ENCODE measurements at regions not wholly inside any gene's neighbourhood (a gene's known extent, or its start where the extent isn't known, plus 50 kb on each side); places are given as distances from the start of the nearest gene placed in this dataset.
"Not testable (repeated sequence)": the region's sequence is repeated elsewhere in the genome, so short reads cannot be mapped to it uniquely, and the experiment has no call there.

GRCh38 chr6:67811239-67812037, 823.6 kb upstream of the ADGRB3 start (continued):
- no peak for TF ChIP-seq POLR2AphosphoS2 (IDR thresholded peaks at IDR 0.05; ENCODE audit: low read depth, low read length)
- no peak for TF ChIP-seq RELA (IDR thresholded peaks at IDR 0.05; ENCODE audit: borderline replicate concordance, partially characterized antibody)
- TF ChIP-seq ESRRA (IDR thresholded peaks at IDR 0.05; ENCODE audit: low read length) = no peak
- no peak for TF ChIP-seq POLR2A (IDR thresholded peaks at IDR 0.05; ENCODE audit: low read depth, low read length)
- TF ChIP-seq ZNF24 (IDR thresholded peaks at IDR 0.05) = no peak
- TF ChIP-seq POU2F2 (IDR thresholded peaks at IDR 0.05; ENCODE audit: borderline replicate concordance, low read depth, low read length) = no peak

DNA sequence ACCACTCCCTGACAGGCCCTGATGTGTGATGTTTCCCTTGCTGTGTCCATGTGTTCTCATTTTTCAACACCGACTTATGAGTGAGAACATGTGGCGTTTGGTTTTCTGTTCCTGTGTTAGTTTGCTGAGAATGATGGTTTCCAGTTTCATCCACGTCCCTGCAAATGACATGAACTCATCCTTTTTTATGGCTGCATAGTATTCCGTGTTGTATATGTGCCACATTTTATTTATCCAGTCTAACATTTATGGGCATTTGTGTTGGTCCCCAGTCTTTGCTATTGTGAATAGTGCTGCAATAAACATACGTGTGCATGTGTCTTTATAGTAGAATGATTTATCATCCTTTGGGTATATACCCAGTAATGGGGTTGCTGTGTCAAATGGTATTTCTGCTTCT, 830.3 kb upstream of the ADGRB3 start:
- H3K4me3 ChIP-seq; H3K9ac ChIP-seq (ENCODE audit: control insufficient read depth, insufficient read depth, low read length); POLR2A ChIA-PET; CTCF ChIA-PET; H2AFZ ChIP-seq (ENCODE audit: control insufficient read depth, low read depth, low read length); SMC1A ChIA-PET (ENCODE audit: uncharacterized antibody, unreplicated experiment); intact Hi-C loops (cut with micrococcal nuclease; ENCODE audit: unreplicated experiment); H3K27me3 ChIP-seq (replicated peaks in 1 of 2; ENCODE audit: control insufficient read depth in 2 of 2, insufficient read depth in 2 of 2, low read length in 1 of 2); H3K27ac ChIP-seq (ENCODE audit: control insufficient read depth, insufficient read depth); RAD21 ChIA-PET (ENCODE audit: unreplicated experiment); BruUV-seq (replicated peaks); DNase-seq (ENCODE audit: low read depth, low spot score); FAIRE-seq; H3K79me2 ChIP-seq (ENCODE audit: control insufficient read depth, insufficient read depth, low read length); in situ Hi-C loops (cut with MboI); H4K20me1 ChIP-seq (ENCODE audit: control insufficient read depth, insufficient read depth); H3K4me1 ChIP-seq (ENCODE audit: control insufficient read depth, insufficient read depth, low read length); ATAC-seq; H3K36me3 ChIP-seq (ENCODE audit: control insufficient read depth in 2 of 2, insufficient read depth in 2 of 2, low read length in 1 of 2); H3K9me3 ChIP-seq (replicated peaks; ENCODE audit: control insufficient read depth, insufficient read depth, low read length); H3K4me2 ChIP-seq (ENCODE audit: control insufficient read depth, insufficient read depth): not testable (repeated sequence)
- WGBS (ENCODE audit: insufficient coverage, insufficient replicate concordance, low lambda C conversion rate, missing lambda C conversion rate) = 51% methylated on average over 5 of the region's 5 CpGs

DNA sequence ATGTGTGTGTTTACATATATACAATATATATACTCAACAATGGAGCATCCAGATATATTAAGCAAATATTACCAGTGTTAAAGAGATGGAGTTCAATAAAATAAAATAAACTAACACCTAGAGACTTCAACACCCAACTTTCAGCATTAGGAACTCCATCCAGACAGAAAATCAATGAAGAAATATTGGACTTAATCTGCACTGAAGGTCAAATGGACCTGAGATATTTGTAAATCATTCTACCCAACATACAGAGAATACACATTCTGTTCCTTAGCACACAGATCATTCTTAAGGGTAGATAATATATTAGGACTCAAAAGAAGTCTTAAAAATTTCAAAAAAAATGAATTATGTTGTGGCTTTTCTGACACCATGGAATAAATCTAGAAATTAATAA, 832.3 kb upstream of the ADGRB3 start:
- Histone ChIP-seq H3K4me2 (ENCODE audit: control insufficient read depth, insufficient read depth) (no peak overlapping the region), H3K27me3 (replicated peaks in 1 of 2; ENCODE audit: control insufficient read depth in 2 of 2, insufficient read depth in 2 of 2, low read length in 1 of 2) (no peaks in the 10 kb centered on the region), H4K20me1 (ENCODE audit: control insufficient read depth, insufficient read depth) (no peaks in the 10 kb centered on the region), H3K9me3 (replicated peaks; ENCODE audit: control insufficient read depth, insufficient read depth, low read length) (no peaks in the 10 kb centered on the region), H3K9ac (ENCODE audit: control insufficient read depth, insufficient read depth, low read length) (no peak overlapping the region), H3K4me1 (ENCODE audit: control insufficient read depth, insufficient read depth, low read length) (no peaks in the 10 kb centered on the region), H2AFZ (ENCODE audit: control insufficient read depth, low read depth, low read length) (no peak overlapping the region), H3K36me3 (ENCODE audit: control insufficient read depth in 2 of 2, insufficient read depth in 2 of 2, low read length in 1 of 2) (no peaks in the 10 kb centered on the region), H3K4me3 (no peak overlapping the region), H3K79me2 (ENCODE audit: control insufficient read depth, insufficient read depth, low read length) (no peaks in the 10 kb centered on the region), H3K27ac (ENCODE audit: control insufficient read depth, insufficient read depth) (no peak overlapping the region)
- BruUV-seq (replicated peaks) = no TSS peak
- RAD21 ChIA-PET (ENCODE audit: unreplicated experiment) = no interaction called here
- no peak for DNase-seq (ENCODE audit: low read depth, low spot score)
- intact Hi-C loops (cut with micrococcal nuclease; ENCODE audit: unreplicated experiment) = no loop called here
- CTCF ChIA-PET = no interaction called here
- FAIRE-seq = no peak
- in situ Hi-C loops (cut with MboI) = no loop called here
- POLR2A ChIA-PET = no interaction called here
- no peak for ATAC-seq
- SMC1A ChIA-PET (ENCODE audit: uncharacterized antibody, unreplicated experiment) = no interaction called here
- TF ChIP-seq EGR1 (IDR thresholded peaks at IDR 0.05; ENCODE audit: borderline replicate concordance in 1 of 2, low read depth in 2 of 2, low read length in 2 of 2) = no peak
- TF ChIP-seq GATAD2B (conservative IDR thresholded peaks at IDR 0.05; ENCODE audit: low read depth) = no peak
- TF ChIP-seq PKNOX1 (IDR thresholded peaks at IDR 0.05) = no peak
- TF ChIP-seq EZH2 (IDR thresholded peaks at IDR 0.05; ENCODE audit: borderline replicate concordance, control insufficient read depth, low read depth, low read length) = no peak
- no peak for TF ChIP-seq ZZZ3 (IDR thresholded peaks at IDR 0.05; ENCODE audit: control insufficient read depth, insufficient read length, low read depth)
- TF ChIP-seq, protein P1, sequence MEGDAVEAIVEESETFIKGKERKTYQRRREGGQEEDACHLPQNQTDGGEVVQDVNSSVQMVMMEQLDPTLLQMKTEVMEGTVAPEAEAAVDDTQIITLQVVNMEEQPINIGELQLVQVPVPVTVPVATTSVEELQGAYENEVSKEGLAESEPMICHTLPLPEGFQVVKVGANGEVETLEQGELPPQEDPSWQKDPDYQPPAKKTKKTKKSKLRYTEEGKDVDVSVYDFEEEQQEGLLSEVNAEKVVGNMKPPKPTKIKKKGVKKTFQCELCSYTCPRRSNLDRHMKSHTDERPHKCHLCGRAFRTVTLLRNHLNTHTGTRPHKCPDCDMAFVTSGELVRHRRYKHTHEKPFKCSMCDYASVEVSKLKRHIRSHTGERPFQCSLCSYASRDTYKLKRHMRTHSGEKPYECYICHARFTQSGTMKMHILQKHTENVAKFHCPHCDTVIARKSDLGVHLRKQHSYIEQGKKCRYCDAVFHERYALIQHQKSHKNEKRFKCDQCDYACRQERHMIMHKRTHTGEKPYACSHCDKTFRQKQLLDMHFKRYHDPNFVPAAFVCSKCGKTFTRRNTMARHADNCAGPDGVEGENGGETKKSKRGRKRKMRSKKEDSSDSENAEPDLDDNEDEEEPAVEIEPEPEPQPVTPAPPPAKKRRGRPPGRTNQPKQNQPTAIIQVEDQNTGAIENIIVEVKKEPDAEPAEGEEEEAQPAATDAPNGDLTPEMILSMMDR (IDR thresholded peaks at IDR 0.05 in 2 of 3, conservative IDR thresholded peaks at IDR 0.05 in 1 of 3; ENCODE audit: control insufficient read depth in 2 of 3, extremely low read depth in 1 of 3, insufficient read depth in 1 of 3, low read depth in 3 of 3, low read length in 3 of 3) = no peak
- no peak for TF ChIP-seq RELA (IDR thresholded peaks at IDR 0.05; ENCODE audit: borderline replicate concordance, partially characterized antibody)
- TF ChIP-seq TCF7 (IDR thresholded peaks at IDR 0.05; ENCODE audit: borderline replicate concordance) = no peak
- TF ChIP-seq MTA2 (IDR thresholded peaks at IDR 0.05; ENCODE audit: low read depth) = no peak
- no peak for TF ChIP-seq CREM (IDR thresholded peaks at IDR 0.05; ENCODE audit: low read depth)
